Stimulated activated naive CD8-positive, alpha-beta T cell treated with anti-CD3 and anti-CD28 coated beads, Interleukin-15, Interleukin-2, amounts not matched to agents 100 ng/mL and 50 ng/mL, for 24 hours (primary cell): ENCODE measurements at regions not wholly inside any gene's neighbourhood (a gene's known extent, or its start where the extent isn't known, plus 50 kb on each side); places are given as distances from the start of the nearest gene placed in this dataset.
"Not testable (repeated sequence)": the region's sequence is repeated elsewhere in the genome, so short reads cannot be mapped to it uniquely, and the experiment has no call there.

Experiments
- H3K27ac Mint-ChIP-seq: one replicate; pipeline ENCODE4 v1.8.0; 2021; ENCODE audit warnings: mild to moderate bottlenecking, mixed read lengths
- H3K27me3 Mint-ChIP-seq: one replicate; pipeline ENCODE4 v1.8.0; 2021; ENCODE audit warnings: mixed read lengths
- H3K36me3 Mint-ChIP-seq: one replicate; pipeline ENCODE4 v1.8.0; 2021; ENCODE audit warnings: low read depth, mixed read lengths
- H3K4me1 Mint-ChIP-seq: one replicate; pipeline ENCODE4 v1.8.0; 2021; ENCODE audit warnings: low read depth, mixed read lengths
- H3K4me3 Mint-ChIP-seq: one replicate; pipeline ENCODE4 v1.8.0; 2021; ENCODE audit warnings: mild to moderate bottlenecking, mixed read lengths
- H3K9me3 Mint-ChIP-seq: one replicate; pipeline ENCODE4 v1.8.0; 2021; ENCODE audit warnings: mixed read lengths

DNA sequence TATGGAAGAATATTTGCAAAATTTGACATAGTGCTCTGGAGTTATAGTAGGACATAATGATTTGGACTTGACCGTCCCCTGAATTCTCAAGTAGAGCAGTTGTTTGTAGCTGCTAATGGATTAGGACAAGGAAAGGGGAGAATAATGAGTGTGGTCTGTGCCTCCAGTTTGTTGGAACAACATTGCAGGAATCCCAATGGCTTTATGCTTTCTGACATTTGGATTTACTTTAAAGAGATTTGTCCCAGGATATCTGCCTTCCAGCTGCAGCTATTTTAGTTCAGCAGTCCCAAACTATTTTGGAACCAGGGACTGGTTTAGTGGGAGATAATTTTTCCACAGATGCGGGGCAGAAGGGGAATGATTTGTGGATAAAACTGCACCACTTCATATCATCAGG is 648.2 kb downstream of the SLCO4C1 start:
- H3K4me1 Mint-ChIP-seq, result no peaks in the 10 kb centered on the region
- no peak overlapping the region for H3K27ac Mint-ChIP-seq
- H3K9me3 Mint-ChIP-seq, result no peaks in the 10 kb centered on the region
- H3K27me3 Mint-ChIP-seq, result no peaks in the 10 kb centered on the region
- no peaks in the 10 kb centered on the region for H3K36me3 Mint-ChIP-seq
- H3K4me3 Mint-ChIP-seq, result no peak overlapping the region

GRCh38 chr5:101643794-101644193 is 652.3 kb downstream of the SLCO4C1 start:
- no peak overlapping the region for H3K27ac Mint-ChIP-seq
- no peaks in the 10 kb centered on the region for H3K36me3 Mint-ChIP-seq
- H3K4me1 Mint-ChIP-seq, result no peaks in the 10 kb centered on the region
- no peak overlapping the region for H3K4me3 Mint-ChIP-seq
- no peaks in the 10 kb centered on the region for H3K27me3 Mint-ChIP-seq
- no peaks in the 10 kb centered on the region for H3K9me3 Mint-ChIP-seq

DNA sequence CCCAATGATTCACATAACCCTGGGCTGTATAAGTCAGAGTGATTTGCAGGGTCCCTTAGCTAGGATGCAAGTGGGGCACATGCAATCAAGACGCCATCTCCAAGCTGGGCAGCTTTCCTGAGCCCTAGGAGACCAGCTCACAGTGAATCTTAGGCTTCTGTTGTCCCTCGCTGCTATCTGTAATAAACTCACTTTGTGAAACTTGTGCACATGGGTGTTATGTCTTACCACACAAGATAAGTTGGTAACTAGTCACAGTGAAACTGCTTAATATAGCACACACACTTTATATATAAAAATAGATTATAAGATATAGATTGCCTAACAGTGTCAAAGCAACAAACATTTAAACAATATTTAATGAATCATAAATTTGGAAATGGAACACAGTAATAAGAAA is 658.5 kb downstream of the SLCO4C1 start:
- Mint-ChIP-seq H3K36me3 (no peaks in the 10 kb centered on the region), H3K4me1 (no peaks in the 10 kb centered on the region), H3K9me3 (peaks cover 7% of the 10 kb centered on the region), H3K4me3 (no peak overlapping the region), H3K27me3 (no peaks in the 10 kb centered on the region), H3K27ac (no peak overlapping the region)

GRCh38 chr5:101627770-101628169 is 668.3 kb downstream of the SLCO4C1 start:
- H3K27me3 Mint-ChIP-seq, H3K4me3 Mint-ChIP-seq, H3K4me1 Mint-ChIP-seq, H3K9me3 Mint-ChIP-seq, H3K27ac Mint-ChIP-seq, H3K36me3 Mint-ChIP-seq: not testable (repeated sequence)

DNA sequence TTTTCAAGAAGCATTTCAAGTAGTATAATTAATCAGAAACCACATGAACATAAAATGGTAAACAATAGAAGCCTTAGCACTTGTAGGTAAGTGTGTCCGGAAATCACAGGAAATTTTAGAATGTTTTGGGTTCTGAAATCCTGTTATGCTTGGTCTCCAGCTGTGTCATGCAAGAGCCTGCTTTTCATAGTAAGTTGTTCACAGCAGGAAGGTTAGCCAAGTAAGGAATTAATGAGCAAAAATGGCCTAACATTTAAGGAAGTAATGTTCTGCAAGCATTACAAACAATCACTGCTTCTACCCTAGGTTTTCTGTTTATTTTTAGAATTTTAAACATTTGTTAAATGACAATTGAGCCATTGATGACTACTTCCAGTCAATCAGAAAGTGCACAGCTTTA is 669.5 kb downstream of the SLCO4C1 start:
- Mint-ChIP-seq H3K4me1 (no peaks in the 10 kb centered on the region), H3K4me3 (no peak overlapping the region), H3K27me3 (no peaks in the 10 kb centered on the region), H3K27ac (no peak overlapping the region), H3K9me3 (no peaks in the 10 kb centered on the region), H3K36me3 (no peaks in the 10 kb centered on the region)

DNA sequence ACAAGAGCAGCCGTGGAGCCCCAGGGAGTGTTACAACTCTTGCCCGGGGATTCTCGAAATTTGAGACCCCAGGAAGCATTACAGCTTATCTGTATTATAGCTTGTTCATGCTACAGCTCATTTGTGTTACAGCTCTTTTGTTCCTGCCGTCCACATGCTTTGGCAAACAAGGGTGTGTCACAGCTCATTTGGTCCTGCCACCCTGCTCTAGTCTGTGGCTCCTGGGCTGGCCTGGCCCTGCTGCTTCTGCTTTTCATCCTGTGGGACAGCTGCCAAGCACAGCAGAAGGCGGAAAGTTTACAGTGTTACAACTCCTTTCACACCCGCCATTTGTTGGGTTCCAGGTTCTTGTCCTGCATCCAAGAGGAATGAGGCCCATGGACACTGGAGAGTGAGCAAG is 685.0 kb downstream of the SLCO4C1 start:
- no peaks in the 10 kb centered on the region for H3K27me3 Mint-ChIP-seq
- no peaks in the 10 kb centered on the region for H3K4me1 Mint-ChIP-seq
- no peaks in the 10 kb centered on the region for H3K36me3 Mint-ChIP-seq
- no peak overlapping the region for H3K27ac Mint-ChIP-seq
- no peaks in the 10 kb centered on the region for H3K9me3 Mint-ChIP-seq
- no peak overlapping the region for H3K4me3 Mint-ChIP-seq

DNA sequence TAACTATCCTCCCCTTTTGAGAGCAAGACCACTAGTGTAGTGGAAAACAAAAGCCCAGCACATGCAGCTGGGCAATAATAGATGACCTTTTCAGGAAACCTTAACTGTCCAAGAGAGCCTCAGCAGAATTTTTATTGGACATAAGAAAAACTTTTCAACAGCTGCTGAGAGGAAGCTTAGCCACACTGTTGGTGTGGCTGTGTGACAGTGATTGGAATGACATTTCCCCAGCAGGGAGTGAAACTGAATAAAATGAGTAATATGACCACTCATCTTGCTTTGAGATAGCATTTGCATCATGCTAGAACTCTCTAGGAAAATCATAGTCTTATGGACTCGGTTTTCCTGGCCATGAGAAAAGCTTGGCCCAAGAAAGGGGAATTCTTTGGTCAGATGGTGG is 687.8 kb downstream of the SLCO4C1 start:
- no peaks in the 10 kb centered on the region for H3K36me3 Mint-ChIP-seq
- H3K4me3 Mint-ChIP-seq, result no peak overlapping the region
- no peaks in the 10 kb centered on the region for H3K27me3 Mint-ChIP-seq
- no peak overlapping the region for H3K27ac Mint-ChIP-seq
- no peaks in the 10 kb centered on the region for H3K9me3 Mint-ChIP-seq
- no peaks in the 10 kb centered on the region for H3K4me1 Mint-ChIP-seq

DNA sequence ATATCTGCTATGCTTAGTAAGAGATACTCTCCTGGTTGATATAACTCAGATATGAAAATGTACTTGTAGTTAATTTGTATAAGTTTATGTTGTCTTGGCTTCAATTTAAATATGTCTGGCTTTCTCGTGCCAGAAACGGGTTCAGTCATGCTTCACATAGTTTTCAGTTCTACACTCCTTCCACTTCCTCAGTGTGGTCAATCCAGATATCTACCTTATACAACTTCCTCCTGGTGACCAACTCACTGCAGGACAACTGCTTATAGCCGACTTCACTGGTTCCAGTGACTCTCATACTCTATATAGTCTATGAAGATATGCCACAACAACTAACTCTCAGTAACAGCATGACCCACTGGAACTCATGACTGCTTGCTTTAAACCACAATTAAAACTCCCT is 690.4 kb downstream of the SLCO4C1 start:
- Mint-ChIP-seq H3K27ac (no peak overlapping the region), H3K4me3 (no peak overlapping the region), H3K4me1 (no peaks in the 10 kb centered on the region), H3K27me3 (no peaks in the 10 kb centered on the region), H3K9me3 (no peaks in the 10 kb centered on the region), H3K36me3 (no peaks in the 10 kb centered on the region)

DNA sequence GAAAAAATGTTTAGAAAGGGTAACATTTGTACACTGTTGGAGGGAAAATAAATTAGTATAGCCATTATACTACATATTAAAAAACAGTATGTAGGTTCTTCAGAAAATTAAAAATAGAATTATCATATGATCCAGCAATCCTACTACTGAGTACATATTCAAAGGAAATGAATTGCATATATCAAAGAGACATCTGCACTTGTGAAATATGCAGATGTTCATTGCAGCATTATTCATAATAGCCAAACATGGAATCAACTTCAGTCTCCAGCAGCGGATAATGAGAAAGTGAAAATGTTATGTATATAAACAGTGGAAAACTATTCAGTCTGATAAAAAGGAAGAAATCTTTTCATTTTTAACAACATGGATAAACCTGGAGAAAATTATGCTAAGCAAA is 695.5 kb downstream of the SLCO4C1 start:
- Mint-ChIP-seq H3K9me3 (peaks cover 5% of the 10 kb centered on the region), H3K36me3 (no peaks in the 10 kb centered on the region), H3K27me3 (no peaks in the 10 kb centered on the region), H3K4me3 (no peak overlapping the region), H3K27ac (no peak overlapping the region), H3K4me1 (no peaks in the 10 kb centered on the region)

DNA sequence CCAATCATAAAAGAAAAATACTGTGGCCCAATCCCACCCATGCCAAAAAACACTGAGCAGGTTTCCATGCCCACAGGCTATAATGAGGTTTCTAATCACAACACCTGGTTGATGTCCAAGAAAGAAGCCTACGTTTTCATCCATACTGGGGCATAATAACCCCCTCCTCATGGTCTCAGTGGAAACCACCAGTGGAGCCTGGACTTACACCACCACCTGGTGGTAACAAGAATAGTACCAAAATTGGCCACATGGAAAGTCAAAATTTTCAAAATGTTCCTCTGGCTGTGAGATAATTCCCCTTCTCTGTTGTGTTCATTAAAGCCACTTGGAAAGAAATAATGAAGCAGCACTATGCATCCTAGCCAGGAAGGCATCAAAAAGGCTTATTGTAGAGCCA is 687.3 kb upstream of the ST8SIA4 start:
- H3K27me3 Mint-ChIP-seq, result no peaks in the 10 kb centered on the region
- no peak overlapping the region for H3K4me3 Mint-ChIP-seq
- H3K36me3 Mint-ChIP-seq, result no peaks in the 10 kb centered on the region
- no peaks in the 10 kb centered on the region for H3K4me1 Mint-ChIP-seq
- no peak overlapping the region for H3K27ac Mint-ChIP-seq
- H3K9me3 Mint-ChIP-seq, result peaks cover 4% of the 10 kb centered on the region

- H3K4me3 Mint-ChIP-seq, result no peak overlapping the region
- H3K36me3 Mint-ChIP-seq, result no peaks in the 10 kb centered on the region
- peaks cover 6% of the 10 kb centered on the region for H3K9me3 Mint-ChIP-seq
- no peaks in the 10 kb centered on the region for H3K27me3 Mint-ChIP-seq
- H3K27ac Mint-ChIP-seq, result no peak overlapping the region
- H3K4me1 Mint-ChIP-seq, result no peaks in the 10 kb centered on the region
Measured at GRCh38 chr5:101585366-101585765, 682.3 kb upstream of the ST8SIA4 start.

GRCh38 chr5:101580591-101580990 is 677.5 kb upstream of the ST8SIA4 start:
- no peak overlapping the region for H3K4me3 Mint-ChIP-seq
- no peaks in the 10 kb centered on the region for H3K4me1 Mint-ChIP-seq
- no peaks in the 10 kb centered on the region for H3K36me3 Mint-ChIP-seq
- peaks cover 6% of the 10 kb centered on the region for H3K9me3 Mint-ChIP-seq
- H3K27ac Mint-ChIP-seq, result no peak overlapping the region
- no peaks in the 10 kb centered on the region for H3K27me3 Mint-ChIP-seq

- no peaks in the 10 kb centered on the region for H3K27me3 Mint-ChIP-seq
- no peak overlapping the region for H3K27ac Mint-ChIP-seq
- no peaks in the 10 kb centered on the region for H3K36me3 Mint-ChIP-seq
- no peak overlapping the region for H3K4me3 Mint-ChIP-seq
- no peaks in the 10 kb centered on the region for H3K4me1 Mint-ChIP-seq
- peaks cover 5% of the 10 kb centered on the region for H3K9me3 Mint-ChIP-seq
Measured at GRCh38 chr5:101574017-101574416, 670.9 kb upstream of the ST8SIA4 start.

- Mint-ChIP-seq H3K9me3 (no peaks in the 10 kb centered on the region), H3K27ac (no peak overlapping the region), H3K4me3 (no peak overlapping the region), H3K36me3 (no peaks in the 10 kb centered on the region), H3K4me1 (no peaks in the 10 kb centered on the region), H3K27me3 (no peaks in the 10 kb centered on the region)
Measured at GRCh38 chr5:101561018-101561417, 657.9 kb upstream of the ST8SIA4 start.

GRCh38 chr5:101543780-101544179 is 640.7 kb upstream of the ST8SIA4 start:
- H3K4me3 Mint-ChIP-seq, result no peak overlapping the region
- no peak overlapping the region for H3K27ac Mint-ChIP-seq
- no peaks in the 10 kb centered on the region for H3K4me1 Mint-ChIP-seq
- no peaks in the 10 kb centered on the region for H3K36me3 Mint-ChIP-seq
- no peaks in the 10 kb centered on the region for H3K27me3 Mint-ChIP-seq
- H3K9me3 Mint-ChIP-seq, result no peaks in the 10 kb centered on the region

DNA sequence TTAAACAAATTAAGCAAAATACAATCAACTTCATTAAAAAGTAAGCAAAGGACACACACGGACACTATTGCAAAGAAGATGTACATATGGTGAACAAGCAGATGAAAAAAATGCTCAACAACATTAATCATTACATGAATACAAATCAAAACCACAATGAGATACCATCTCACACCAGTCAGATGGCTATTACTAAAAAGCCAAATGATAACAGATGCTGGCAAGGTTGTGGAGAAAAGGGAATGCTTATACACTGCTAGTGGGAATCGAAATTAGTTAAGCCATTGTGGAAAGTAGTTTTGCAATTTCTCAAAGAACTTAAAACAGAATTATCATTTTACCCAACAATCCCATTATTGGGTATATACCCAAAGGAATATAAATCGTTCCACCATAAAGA is 636.2 kb upstream of the ST8SIA4 start:
- Mint-ChIP-seq H3K36me3 (no peaks in the 10 kb centered on the region), H3K4me1 (no peaks in the 10 kb centered on the region), H3K27ac (no peak overlapping the region), H3K9me3 (peaks cover 7% of the 10 kb centered on the region), H3K27me3 (no peaks in the 10 kb centered on the region), H3K4me3 (no peak overlapping the region)

- Mint-ChIP-seq H3K27ac (no peak overlapping the region), H3K4me1 (no peaks in the 10 kb centered on the region), H3K9me3 (peaks cover 7% of the 10 kb centered on the region), H3K36me3 (no peaks in the 10 kb centered on the region), H3K27me3 (no peaks in the 10 kb centered on the region), H3K4me3 (no peak overlapping the region)
Measured at GRCh38 chr5:101535626-101536025, 632.5 kb upstream of the ST8SIA4 start.
